Activated T-helper 2 cell treated with anti-CD3 and anti-CD28 coated beads, Interferon-gamma antibody, Interleukin-2, Interleukin-4, amounts not matched to agents 10 μg/mL and 5 μg/mL and 100 μg/mL, durations not matched to agents 14 hours and 24 hours and 36 hours (primary cell): ENCODE measurements at regions not wholly inside any gene's neighbourhood (a gene's known extent, or its start where the extent isn't known, plus 50 kb on each side); places are given as distances from the start of the nearest gene placed in this dataset.

Source experiments
- DNase-seq: peaks from one replicate; pipeline ENCODE4 v3.0.0; 2021; ENCODE audit warnings: low spot score
- H3K27ac Mint-ChIP-seq: one replicate; pipeline ENCODE4 v1.8.0; 2021; ENCODE audit warnings: mixed read lengths
- H3K27me3 Mint-ChIP-seq: one replicate; pipeline ENCODE4 v1.8.0; 2021; ENCODE audit warnings: low read depth, mixed read lengths
- H3K36me3 Mint-ChIP-seq: one replicate; pipeline ENCODE4 v1.8.0; 2021; ENCODE audit warnings: low read depth, mixed read lengths
- H3K4me1 Mint-ChIP-seq: one replicate; pipeline ENCODE4 v1.8.0; 2021; ENCODE audit warnings: low read depth, mixed read lengths
- H3K4me3 Mint-ChIP-seq: one replicate; pipeline ENCODE4 v1.8.0; 2021; ENCODE audit warnings: low read depth, mild to moderate bottlenecking, moderate library complexity, mixed read lengths
- H3K9me3 Mint-ChIP-seq: one replicate; pipeline ENCODE4 v1.8.0; 2021; ENCODE audit warnings: mixed read lengths
- intact Hi-C: fragments of 100-400 bp; cut with micrococcal nuclease; formaldehyde crosslinking; loops from one replicate; pipeline ENCODE4 v1.15.1; 2023

- intact Hi-C loops, result no loop called here
These were observed 441.1 kb upstream of the TMPO start for GRCh38 chr12:98074286-98074685.

DNA sequence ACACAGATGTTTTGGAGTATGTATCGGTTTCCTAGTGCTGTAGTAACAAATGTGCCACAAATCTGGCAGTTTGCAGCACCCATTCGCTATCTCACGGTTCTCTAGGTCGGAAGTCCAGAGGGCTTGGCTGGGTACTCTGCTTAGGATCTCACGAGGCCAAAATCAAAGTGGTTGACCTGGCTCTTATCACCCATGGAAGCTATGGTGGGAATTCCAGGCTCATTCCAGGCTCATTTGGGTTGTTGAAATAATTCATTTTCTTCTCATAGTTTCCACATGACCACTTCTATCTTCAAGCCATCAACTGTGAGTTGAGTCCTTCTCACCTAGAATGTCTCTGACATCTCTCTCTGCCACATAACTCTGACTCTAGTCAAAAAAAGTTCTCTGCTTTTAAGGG, 431.0 kb upstream of the TMPO start:
- Mint-ChIP-seq H3K36me3 (no peaks in the 10 kb centered on the region), H3K27ac (no peak overlapping the region), H3K27me3 (no peaks in the 10 kb centered on the region), H3K4me1 (no peaks in the 10 kb centered on the region), H3K9me3 (no peaks in the 10 kb centered on the region), H3K4me3 (no peak overlapping the region)
- no peak for DNase-seq
- intact Hi-C loops, result no loop called here

More at GRCh38 chr12:98074286-98074685, 441.1 kb upstream of the TMPO start:
- H3K4me1 Mint-ChIP-seq, result no peaks in the 10 kb centered on the region
- H3K27ac Mint-ChIP-seq, result no peak overlapping the region
- H3K36me3 Mint-ChIP-seq, result no peaks in the 10 kb centered on the region
- DNase-seq, result no peak
- no peaks in the 10 kb centered on the region for H3K27me3 Mint-ChIP-seq
- no peak overlapping the region for H3K4me3 Mint-ChIP-seq
- no peaks in the 10 kb centered on the region for H3K9me3 Mint-ChIP-seq

GRCh38 chr12:98085046-98085755, 430.2 kb upstream of the TMPO start:
- Mint-ChIP-seq H3K27me3 (no peaks in the 10 kb centered on the region), H3K4me1 (no peaks in the 10 kb centered on the region), H3K36me3 (no peaks in the 10 kb centered on the region), H3K4me3 (no peak overlapping the region), H3K9me3 (no peaks in the 10 kb centered on the region), H3K27ac (no peak overlapping the region)
- intact Hi-C loops, result no loop called here
- no peak for DNase-seq

- no peak overlapping the region for H3K4me3 Mint-ChIP-seq
- no peaks in the 10 kb centered on the region for H3K27me3 Mint-ChIP-seq
- intact Hi-C loops, result no loop called here
- H3K36me3 Mint-ChIP-seq, result no peaks in the 10 kb centered on the region
- H3K9me3 Mint-ChIP-seq, result no peaks in the 10 kb centered on the region
- no peaks in the 10 kb centered on the region for H3K4me1 Mint-ChIP-seq
- no peak for DNase-seq
- H3K27ac Mint-ChIP-seq, result no peak overlapping the region
These were observed 424.7 kb upstream of the TMPO start for GRCh38 chr12:98090731-98091130.

GRCh38 chr12:98096436-98096835, 419.0 kb upstream of the TMPO start:
- no peaks in the 10 kb centered on the region for H3K9me3 Mint-ChIP-seq
- H3K4me3 Mint-ChIP-seq, result no peak overlapping the region
- intact Hi-C loops, result no loop called here
- no peak overlapping the region for H3K27ac Mint-ChIP-seq
- no peaks in the 10 kb centered on the region for H3K4me1 Mint-ChIP-seq
- DNase-seq, result no peak
- no peaks in the 10 kb centered on the region for H3K36me3 Mint-ChIP-seq
- H3K27me3 Mint-ChIP-seq, result no peaks in the 10 kb centered on the region

DNA sequence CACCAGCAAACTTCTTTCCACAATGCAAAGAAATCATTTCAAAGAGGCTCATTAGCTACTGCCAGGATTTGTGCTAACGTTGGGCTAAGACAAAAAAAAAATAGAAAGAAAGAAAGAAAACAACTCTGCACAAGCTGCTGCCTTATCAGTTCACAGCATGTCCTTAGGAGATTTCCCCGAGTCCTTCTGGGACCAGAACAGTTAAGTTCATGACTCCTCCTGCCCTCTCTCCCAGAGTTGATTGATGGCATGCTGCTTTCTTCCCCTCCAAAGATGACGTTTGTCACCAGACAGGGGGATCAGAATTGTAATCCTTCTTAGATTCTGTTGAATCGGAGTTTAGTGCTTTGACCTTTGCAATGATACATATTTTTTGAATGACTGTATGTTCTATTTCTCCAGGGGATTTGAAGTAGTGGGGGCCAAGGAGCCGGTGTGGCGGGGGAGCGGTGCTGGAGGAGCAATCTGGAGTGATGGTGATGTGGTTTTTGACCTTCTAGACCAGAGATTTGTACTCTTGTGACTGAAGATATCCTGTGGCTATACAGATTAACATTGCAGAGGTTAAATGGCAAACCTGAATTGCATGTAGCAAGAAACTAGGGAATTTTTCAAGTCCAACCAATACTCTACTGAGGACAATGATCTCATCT, 409.2 kb upstream of the TMPO start:
- intact Hi-C loops, result no loop called here
- Mint-ChIP-seq H3K36me3 (no peaks in the 10 kb centered on the region), H3K9me3 (no peaks in the 10 kb centered on the region), H3K4me1 (no peaks in the 10 kb centered on the region), H3K27me3 (no peaks in the 10 kb centered on the region), H3K4me3 (no peak overlapping the region), H3K27ac (no peak overlapping the region)
- no peak for DNase-seq

DNA sequence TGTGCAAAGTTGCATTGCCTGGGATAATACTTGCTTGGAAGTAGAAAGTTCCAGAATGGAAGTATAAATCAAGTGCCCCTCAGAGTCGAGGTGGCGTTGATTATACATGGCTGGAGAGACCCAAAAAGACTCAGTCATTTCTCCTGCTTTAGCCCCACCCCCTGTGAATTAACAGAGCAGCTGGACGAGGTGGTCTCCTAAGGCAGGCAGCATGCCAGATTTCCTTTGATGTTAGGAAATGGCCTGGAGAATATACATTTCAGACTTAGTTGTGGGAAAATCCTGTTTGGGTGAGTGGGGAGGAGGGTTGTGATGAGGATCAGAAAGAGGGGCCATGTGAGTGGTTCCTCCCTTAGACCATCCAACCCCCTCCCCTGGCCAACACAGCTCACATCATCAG, 406.1 kb upstream of the TMPO start:
- no peaks in the 10 kb centered on the region for H3K36me3 Mint-ChIP-seq

DNA sequence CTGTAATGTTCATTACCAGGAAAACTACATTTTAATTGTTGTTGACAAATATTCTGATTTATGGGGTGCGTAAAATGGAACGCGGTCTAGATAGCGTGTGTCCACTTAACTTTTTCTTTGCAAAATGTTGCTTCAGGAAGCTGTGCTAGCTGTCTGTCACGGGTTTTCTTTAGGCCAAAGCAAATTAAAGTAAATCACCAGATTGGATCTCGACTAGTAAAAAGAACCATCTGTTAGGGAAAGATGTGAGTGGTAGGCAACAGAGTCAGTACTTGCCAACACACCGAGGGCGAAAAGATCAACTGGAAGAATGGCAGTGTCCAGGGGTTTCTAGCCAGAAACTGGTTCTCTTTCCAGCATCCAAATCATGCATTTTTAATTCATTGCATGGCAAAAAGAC, 404.9 kb upstream of the TMPO start:
- H3K4me3 Mint-ChIP-seq, result no peak overlapping the region
- no peaks in the 10 kb centered on the region for H3K36me3 Mint-ChIP-seq
- no peak overlapping the region for H3K27ac Mint-ChIP-seq
- no peak for DNase-seq
- intact Hi-C loops, result no loop called here
- no peaks in the 10 kb centered on the region for H3K27me3 Mint-ChIP-seq
- no peaks in the 10 kb centered on the region for H3K4me1 Mint-ChIP-seq
- no peaks in the 10 kb centered on the region for H3K9me3 Mint-ChIP-seq

More for the DNA sequence above, 406.1 kb upstream of the TMPO start:
- H3K9me3 Mint-ChIP-seq, result no peaks in the 10 kb centered on the region
- H3K4me3 Mint-ChIP-seq, result no peak overlapping the region
- DNase-seq, result no peak
- H3K27me3 Mint-ChIP-seq, result no peaks in the 10 kb centered on the region
- no peaks in the 10 kb centered on the region for H3K4me1 Mint-ChIP-seq
- intact Hi-C loops, result no loop called here
- no peak overlapping the region for H3K27ac Mint-ChIP-seq

GRCh38 chr12:98113548-98113947, 401.8 kb upstream of the TMPO start:
- intact Hi-C loops, result no loop called here
- no peak for DNase-seq
- Mint-ChIP-seq H3K4me3 (no peak overlapping the region), H3K4me1 (no peaks in the 10 kb centered on the region), H3K27me3 (no peaks in the 10 kb centered on the region), H3K36me3 (no peaks in the 10 kb centered on the region), H3K27ac (no peak overlapping the region), H3K9me3 (no peaks in the 10 kb centered on the region)

DNA sequence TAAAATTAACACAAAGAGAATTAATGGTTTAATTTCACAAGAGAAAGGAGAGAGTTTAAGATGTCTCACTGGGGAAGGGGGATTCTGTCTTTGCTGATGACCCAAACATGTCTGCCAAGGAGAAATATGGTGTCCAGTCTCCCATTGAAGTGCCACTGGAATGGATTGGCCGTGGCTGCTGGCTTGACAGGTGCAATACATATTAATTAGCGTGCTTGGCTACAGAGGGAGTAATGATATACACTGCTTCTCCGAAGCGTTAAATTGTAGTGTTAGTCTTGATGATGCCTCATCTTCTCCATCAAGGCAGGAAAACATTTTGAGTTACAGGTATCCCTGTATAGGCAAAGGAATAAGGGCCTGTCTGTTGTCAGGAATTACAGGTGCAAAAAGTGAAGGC, 393.4 kb upstream of the TMPO start:
- Mint-ChIP-seq H3K4me3 (no peak overlapping the region), H3K36me3 (no peaks in the 10 kb centered on the region), H3K27ac (no peak overlapping the region), H3K9me3 (no peaks in the 10 kb centered on the region), H3K27me3 (no peaks in the 10 kb centered on the region), H3K4me1 (no peaks in the 10 kb centered on the region)
- DNase-seq, result no peak
- intact Hi-C loops, result no loop called here

GRCh38 chr12:98123021-98123461, 392.3 kb upstream of the TMPO start:
- H3K27ac Mint-ChIP-seq, result no peak overlapping the region
- intact Hi-C loops, result no loop called here
- no peak overlapping the region for H3K4me3 Mint-ChIP-seq
- no peak for DNase-seq
- no peaks in the 10 kb centered on the region for H3K9me3 Mint-ChIP-seq
- H3K27me3 Mint-ChIP-seq, result peaks cover 3% of the 10 kb centered on the region
- no peaks in the 10 kb centered on the region for H3K36me3 Mint-ChIP-seq
- no peaks in the 10 kb centered on the region for H3K4me1 Mint-ChIP-seq

DNA sequence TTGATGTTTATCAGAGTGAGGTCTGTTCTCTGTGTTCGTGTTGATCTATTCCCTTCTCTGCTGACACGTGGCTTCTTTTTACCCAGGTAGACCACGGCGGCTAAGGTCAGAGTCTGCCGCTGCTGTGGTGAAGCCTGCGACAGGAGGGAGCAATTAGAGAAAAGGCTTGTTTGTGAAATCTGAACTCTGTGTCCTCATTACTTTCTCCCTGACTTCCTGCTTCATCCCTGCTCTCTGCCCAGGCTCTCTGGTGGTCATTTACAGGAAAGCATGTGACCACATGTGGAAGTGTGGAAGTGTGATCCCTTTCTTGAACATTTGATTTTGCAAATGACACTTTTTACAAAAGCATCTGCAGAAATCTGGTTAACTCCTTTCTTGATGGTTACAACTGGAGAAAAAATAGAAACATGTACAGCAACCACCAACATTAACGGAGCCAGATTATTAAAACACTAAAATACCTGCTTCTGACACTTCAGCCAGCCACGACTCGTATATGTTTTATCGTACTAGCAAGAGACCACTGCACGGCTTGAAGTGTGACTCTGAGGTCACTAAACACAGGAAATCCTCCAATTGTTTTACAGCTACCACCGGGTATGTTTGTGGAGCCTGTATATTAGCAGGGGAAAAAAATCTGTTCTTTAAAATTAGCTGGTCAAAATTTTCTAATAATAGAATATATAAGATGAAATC, 388.6 kb upstream of the TMPO start:
- Mint-ChIP-seq H3K4me1 (no peaks in the 10 kb centered on the region), H3K27ac (no peak overlapping the region), H3K4me3 (no peak overlapping the region), H3K9me3 (no peaks in the 10 kb centered on the region), H3K27me3 (peaks cover 5% of the 10 kb centered on the region), H3K36me3 (no peaks in the 10 kb centered on the region)
- DNase-seq, result no peak
- intact Hi-C loops, result no loop called here

- Mint-ChIP-seq H3K27ac (no peak overlapping the region), H3K27me3 (peaks cover 5% of the 10 kb centered on the region), H3K4me1 (no peaks in the 10 kb centered on the region), H3K36me3 (no peaks in the 10 kb centered on the region), H3K4me3 (no peak overlapping the region), H3K9me3 (no peaks in the 10 kb centered on the region)
- intact Hi-C loops, result no loop called here
- DNase-seq, result no peak
These were observed 388.1 kb upstream of the TMPO start for GRCh38 chr12:98127336-98127679.
